Retinal pigment epithelial cell (primary cell): ENCODE measurements at regions not wholly inside any gene's neighbourhood (a gene's known extent, or its start where the extent isn't known, plus 50 kb on each side); places are given as distances from the start of the nearest gene placed in this dataset.

Experiments
- DNase-seq: peaks from one replicate; pipeline ENCODE4 v3.0.0-alpha.2; 2010; ENCODE audit warnings: low read depth
- H3K4me3 ChIP-seq: 2 replicates; pipeline ENCODE4 v1.5.1; 2011; ENCODE audit warnings: mild to moderate bottlenecking, low read length, control low read depth, moderate library complexity
- TF ChIP-seq, protein P1 (sequence below): conservative IDR thresholded peaks from 2 replicates; pipeline ENCODE4 v1.5.1; 2011; ENCODE audit warnings: low read depth, low read length, control low read depth, inconsistent platforms

DNA sequence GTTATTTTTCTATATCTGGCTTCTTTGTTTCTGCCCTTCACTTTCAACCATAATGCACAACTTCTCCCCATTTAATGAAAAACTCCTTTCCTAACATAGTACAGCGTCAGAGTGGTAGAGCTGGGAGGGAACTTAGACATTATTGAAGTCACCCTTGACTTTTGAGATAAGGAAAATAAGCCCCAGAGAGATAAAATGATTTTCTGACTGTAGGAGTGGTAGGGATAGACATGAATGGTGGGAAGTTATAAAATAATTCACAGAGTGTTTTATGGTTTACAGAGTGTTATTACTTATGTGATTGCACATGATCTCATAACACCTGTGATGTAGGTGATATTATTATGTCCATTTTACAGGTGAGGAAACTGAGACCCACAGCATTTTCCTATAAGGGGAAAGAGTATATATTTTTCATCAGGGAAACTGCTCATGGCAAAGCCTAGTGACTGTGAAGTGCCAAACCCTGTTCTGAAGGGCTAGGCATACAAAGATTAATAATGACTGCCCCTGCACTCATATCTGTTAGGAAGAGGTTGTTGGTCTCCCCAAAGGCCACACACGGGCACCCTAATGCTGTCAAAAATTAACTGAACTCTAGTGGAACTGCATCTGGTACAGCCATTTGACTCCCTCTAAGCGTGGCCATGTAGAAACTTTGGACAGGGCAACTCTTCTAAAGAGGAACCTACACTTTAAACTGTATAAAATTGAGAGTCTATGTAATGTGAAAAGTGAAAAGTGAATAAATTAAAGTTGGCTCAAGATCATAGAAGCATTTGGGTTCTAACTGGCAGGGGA is 61.1 kb upstream of the PICALM start:
- no peak overlapping the region for H3K4me3 ChIP-seq
- no peak for DNase-seq
- TF ChIP-seq, protein P1, sequence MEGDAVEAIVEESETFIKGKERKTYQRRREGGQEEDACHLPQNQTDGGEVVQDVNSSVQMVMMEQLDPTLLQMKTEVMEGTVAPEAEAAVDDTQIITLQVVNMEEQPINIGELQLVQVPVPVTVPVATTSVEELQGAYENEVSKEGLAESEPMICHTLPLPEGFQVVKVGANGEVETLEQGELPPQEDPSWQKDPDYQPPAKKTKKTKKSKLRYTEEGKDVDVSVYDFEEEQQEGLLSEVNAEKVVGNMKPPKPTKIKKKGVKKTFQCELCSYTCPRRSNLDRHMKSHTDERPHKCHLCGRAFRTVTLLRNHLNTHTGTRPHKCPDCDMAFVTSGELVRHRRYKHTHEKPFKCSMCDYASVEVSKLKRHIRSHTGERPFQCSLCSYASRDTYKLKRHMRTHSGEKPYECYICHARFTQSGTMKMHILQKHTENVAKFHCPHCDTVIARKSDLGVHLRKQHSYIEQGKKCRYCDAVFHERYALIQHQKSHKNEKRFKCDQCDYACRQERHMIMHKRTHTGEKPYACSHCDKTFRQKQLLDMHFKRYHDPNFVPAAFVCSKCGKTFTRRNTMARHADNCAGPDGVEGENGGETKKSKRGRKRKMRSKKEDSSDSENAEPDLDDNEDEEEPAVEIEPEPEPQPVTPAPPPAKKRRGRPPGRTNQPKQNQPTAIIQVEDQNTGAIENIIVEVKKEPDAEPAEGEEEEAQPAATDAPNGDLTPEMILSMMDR: no peak

DNA sequence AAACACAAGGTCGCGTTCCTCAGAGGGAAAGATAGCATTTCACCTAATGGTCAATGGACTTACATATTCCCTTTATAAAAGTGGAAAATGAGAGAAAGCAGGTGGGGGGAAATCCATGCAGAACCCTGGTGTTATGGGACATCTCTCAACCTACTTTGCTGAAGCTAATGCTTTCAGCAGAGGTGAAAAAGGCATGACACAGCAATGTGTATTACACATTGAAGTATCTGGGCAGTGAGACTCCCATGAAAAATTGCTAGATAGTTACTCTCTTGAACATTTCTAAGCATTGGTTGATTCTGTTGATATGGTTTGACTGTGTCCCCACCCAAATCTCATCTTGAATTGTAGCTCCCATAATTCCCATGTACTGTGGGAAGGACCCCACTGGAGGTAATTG is 60.0 kb upstream of the PICALM start:
- no peak overlapping the region for H3K4me3 ChIP-seq
- no peak for DNase-seq

DNA sequence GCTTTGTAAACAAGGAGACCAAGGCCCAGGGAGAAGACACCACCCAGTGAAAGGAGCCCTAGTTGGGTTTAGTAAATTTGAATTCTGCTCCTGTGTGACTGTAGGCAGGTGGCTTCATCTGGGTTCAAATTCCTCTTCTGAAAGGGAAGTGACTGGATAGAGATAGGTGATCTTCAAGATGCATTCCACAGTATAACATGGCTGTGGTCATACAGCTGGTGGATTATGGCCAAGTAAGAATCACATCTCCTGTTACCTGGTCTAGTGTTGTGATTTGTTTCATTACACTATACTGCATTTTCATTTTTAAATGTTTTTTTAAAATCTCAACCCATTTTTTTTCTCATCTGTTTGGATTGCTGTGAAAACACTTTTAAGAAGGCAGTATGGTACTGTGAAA is 58.0 kb upstream of the PICALM start:
- TF ChIP-seq, protein P1: no peak
- no peak for DNase-seq

More for the DNA sequence above, 60.0 kb upstream of the PICALM start:
- TF ChIP-seq, protein P1: no peak

DNA sequence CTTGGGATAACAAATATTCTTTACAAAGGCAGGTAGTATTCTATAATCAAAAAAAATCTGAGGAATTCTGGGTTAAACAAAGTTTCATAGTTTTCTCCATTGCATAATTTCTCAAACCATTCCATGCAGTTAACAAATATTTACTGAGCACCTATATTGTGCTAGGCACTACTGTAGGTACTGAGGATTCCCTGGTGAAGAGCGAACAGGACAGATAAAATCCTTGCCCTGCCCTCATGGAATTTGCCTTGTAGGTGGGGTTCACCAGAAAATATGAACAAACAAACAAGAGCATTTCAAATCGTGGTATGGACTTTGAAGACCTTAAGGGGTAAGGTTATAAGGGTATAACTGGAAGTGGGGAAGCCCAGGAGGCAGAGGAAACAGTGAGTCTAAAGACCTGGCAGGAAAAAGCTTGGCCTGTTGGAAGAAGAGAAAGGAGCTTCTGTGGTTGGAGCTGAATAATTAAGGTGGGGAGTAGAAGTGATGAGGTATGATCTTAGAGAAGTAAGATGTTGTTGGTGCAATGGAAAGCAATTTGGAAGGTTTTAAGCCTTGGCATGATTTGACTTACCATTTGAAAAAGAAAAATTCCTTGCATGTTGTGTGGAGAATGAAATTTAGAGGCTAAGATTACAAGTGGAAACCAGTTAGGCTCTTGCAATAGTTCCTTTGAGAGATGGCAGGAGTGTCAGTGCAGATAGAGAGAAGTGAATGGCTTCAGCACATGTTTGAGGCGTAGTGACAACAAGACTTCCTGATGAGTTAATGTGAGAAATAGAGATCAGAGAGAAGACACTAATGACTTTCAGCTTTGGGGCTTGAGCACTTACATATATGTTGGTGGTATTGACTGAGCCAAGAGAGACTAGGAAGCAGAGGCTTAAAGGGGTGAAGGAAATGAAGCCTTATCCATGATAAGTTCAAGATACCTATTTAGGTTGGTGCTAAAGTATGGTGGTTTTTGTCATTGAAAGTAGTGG is 55.7 kb upstream of the PICALM start:
- TF ChIP-seq, protein P1: no peak
- no peak for DNase-seq
- H3K4me3 ChIP-seq: no peak overlapping the region

More for the DNA sequence above, 58.0 kb upstream of the PICALM start:
- H3K4me3 ChIP-seq: no peak overlapping the region

DNA sequence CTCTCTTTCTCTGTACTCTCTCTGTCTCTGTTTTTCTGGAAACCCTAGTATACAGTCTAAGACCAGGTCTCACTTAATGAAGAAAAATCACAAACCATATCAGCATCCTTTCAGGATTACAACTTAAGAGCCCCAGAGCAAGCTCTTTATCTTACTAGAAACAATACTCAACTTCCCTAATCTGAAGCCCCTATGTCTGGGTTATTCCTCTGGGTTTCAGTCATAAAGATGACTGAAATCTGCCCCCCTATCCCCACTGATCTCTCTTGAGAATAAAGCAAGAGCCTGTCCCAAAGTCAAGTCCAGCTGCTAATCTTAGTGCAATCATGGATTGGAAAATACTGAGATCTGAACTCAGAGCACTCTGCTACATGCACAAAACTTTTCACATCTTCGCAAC is 53.9 kb upstream of the PICALM start:
- no peak for DNase-seq
- TF ChIP-seq, protein P1: no peak
- no peak overlapping the region for H3K4me3 ChIP-seq

DNA sequence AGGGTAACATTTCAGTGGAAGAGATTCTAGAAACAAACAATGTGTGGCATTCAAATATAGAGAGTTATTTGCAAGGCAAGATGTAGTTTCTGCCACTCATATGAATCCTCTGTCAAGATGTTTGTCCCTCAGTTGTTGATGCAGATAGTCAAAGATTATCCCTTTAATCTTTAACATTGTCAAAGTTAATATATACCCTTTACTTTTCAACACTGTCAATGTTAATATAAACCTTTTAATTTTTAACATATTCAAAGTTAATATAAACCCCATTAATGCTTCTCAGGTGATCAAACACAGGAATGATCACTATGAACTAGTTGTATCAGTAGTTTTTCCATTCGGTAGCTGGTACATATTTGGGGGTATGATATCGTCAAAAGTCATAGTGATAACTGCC is 51.9 kb upstream of the PICALM start:
- H3K4me3 ChIP-seq: no peak overlapping the region
- TF ChIP-seq, protein P1: no peak
- no peak for DNase-seq

DNA sequence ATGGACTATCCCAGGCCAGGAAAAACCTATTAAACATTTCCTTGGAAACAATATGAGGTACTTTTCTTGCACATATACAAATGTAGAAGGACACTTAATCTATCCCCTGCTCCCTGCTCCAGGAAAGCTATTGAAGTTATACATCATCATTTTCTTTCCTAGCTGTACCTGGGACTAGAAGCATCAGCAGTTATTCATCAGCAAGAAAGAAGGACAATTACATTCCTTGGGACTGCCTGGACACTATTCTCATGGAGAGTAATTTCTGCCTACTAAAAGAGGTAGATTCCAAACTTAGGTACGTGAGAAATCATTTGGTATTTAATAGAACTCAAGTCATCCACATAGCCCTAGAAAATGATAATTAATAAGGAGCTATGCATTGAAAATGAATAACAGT is 51.0 kb upstream of the PICALM start:
- no peak for DNase-seq
- TF ChIP-seq, protein P1: no peak
- H3K4me3 ChIP-seq: no peak overlapping the region
